ENCODE measurements at regions not wholly inside any gene's neighbourhood (a gene's known extent, or its start where the extent isn't known, plus 50 kb on each side); places are given as distances from the start of the nearest gene placed in this dataset.

DNA sequence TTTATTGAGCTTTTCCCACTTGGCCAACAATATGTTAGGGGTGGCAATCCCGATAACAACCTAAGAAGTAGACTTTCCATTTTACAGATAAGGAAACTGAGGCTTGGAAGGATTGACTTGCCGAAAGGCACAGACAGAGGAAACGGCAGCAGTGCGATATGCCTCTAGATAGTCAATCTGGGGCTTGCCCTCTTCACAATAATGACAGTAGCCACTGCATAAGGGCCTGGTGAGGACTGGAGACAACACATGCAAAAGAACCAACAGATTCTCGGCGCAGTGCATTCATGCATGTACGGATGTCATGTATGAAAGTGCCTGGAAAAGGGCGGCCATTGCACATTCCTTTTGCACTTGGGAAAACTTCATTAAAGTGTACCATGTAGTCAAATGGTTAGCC is 811.2 kb downstream of the RNF144A start:
- Histone ChIP-seq H3K4me1 (ENCODE audit: control insufficient read depth, insufficient read depth, low read length) (no peaks in the 10 kb centered on the region), H3K9me3 (ENCODE audit: control insufficient read depth, insufficient read depth, low read length) (no peaks in the 10 kb centered on the region), H3K36me3 (ENCODE audit: control insufficient read depth, insufficient read depth, low read length) (no peaks in the 10 kb centered on the region), H3K4me3 (ENCODE audit: low read depth, low read length) (no peak overlapping the region), H3K9ac (ENCODE audit: low read depth, low read length) (no peak overlapping the region), H3K27me3 (ENCODE audit: control insufficient read depth, insufficient read depth, low read length) (no peaks in the 10 kb centered on the region)

DNA sequence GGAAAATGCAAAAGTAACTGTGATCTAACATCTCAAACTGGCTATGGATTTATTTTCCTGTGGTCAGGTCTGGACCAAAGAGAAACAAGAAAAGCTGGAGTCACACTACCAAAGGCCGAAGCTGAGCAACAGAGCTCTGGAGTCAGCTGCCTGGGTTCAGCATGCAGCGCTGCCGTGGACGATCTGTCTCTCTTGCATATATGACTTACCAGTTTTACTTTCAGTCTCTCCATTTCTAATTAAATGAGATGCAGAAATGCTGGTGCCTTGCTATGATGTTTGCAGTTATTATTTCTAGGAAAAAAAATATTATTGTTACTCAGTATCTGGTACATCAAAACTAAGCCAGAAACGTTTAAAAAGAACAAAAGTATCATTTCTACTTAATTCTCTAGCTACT is 813.2 kb downstream of the RNF144A start:
- Histone ChIP-seq H3K9ac (ENCODE audit: low read depth, low read length) (no peak overlapping the region), H3K4me1 (ENCODE audit: control insufficient read depth, insufficient read depth, low read length) (no peaks in the 10 kb centered on the region), H3K36me3 (ENCODE audit: control insufficient read depth, insufficient read depth, low read length) (no peaks in the 10 kb centered on the region), H3K9me3 (ENCODE audit: control insufficient read depth, insufficient read depth, low read length) (no peaks in the 10 kb centered on the region), H3K27me3 (ENCODE audit: control insufficient read depth, insufficient read depth, low read length) (no peaks in the 10 kb centered on the region), H3K4me3 (ENCODE audit: low read depth, low read length) (no peak overlapping the region)

DNA sequence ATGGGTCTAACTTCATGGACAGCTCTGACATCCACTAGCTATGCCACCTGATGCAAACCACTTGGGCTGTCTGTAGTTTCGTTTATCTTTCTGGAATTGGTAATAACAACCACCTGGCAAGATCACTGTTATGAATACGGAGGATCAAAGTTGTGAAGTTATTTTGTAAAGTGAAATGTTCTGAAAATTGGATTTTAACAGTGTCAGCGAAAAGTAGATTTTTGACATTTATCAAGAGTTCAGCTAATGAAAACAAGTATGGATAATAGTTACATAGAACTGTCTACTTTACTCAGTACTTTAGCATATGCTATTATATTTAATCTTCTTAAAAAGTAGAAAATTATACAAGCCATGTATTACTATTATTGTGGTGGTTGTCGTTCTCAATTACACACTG is 813.8 kb downstream of the RNF144A start:
- Histone ChIP-seq H3K27me3 (ENCODE audit: control insufficient read depth, insufficient read depth, low read length) (no peaks in the 10 kb centered on the region), H3K4me3 (ENCODE audit: low read depth, low read length) (no peak overlapping the region), H3K36me3 (ENCODE audit: control insufficient read depth, insufficient read depth, low read length) (no peaks in the 10 kb centered on the region), H3K9ac (ENCODE audit: low read depth, low read length) (no peak overlapping the region), H3K9me3 (ENCODE audit: control insufficient read depth, insufficient read depth, low read length) (no peaks in the 10 kb centered on the region), H3K4me1 (ENCODE audit: control insufficient read depth, insufficient read depth, low read length) (no peaks in the 10 kb centered on the region)

DNA sequence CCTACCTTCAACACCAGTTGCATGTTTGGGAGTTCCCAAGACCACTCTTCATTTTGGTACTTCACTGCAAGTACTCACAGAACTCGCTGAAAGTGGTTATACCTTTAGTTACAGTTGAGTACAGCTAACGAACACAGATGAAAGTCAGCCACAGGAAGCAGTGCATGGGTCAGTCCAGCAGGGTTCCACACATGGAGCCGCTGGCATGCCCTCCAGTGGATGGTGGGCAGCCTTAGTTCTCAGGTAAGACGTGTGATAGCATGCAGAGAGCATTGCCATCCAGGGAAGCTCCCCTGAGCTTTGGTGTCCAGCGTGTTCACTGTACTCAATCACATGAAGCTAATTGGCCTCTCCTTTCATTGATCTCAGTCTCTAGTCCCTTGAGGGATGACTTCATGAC is 815.3 kb downstream of the RNF144A start:
- Histone ChIP-seq H3K9ac (ENCODE audit: low read depth, low read length) (no peak overlapping the region), H3K4me1 (ENCODE audit: control insufficient read depth, insufficient read depth, low read length) (no peaks in the 10 kb centered on the region), H3K27me3 (ENCODE audit: control insufficient read depth, insufficient read depth, low read length) (no peaks in the 10 kb centered on the region), H3K9me3 (ENCODE audit: control insufficient read depth, insufficient read depth, low read length) (no peaks in the 10 kb centered on the region), H3K36me3 (ENCODE audit: control insufficient read depth, insufficient read depth, low read length) (no peaks in the 10 kb centered on the region), H3K4me3 (ENCODE audit: low read depth, low read length) (no peak overlapping the region)

GRCh38 chr2:7736646-7737305 is 819.6 kb downstream of the RNF144A start:
- Histone ChIP-seq H3K27me3 (ENCODE audit: control insufficient read depth, insufficient read depth, low read length) (no peaks in the 10 kb centered on the region), H3K9ac (ENCODE audit: low read depth, low read length) (no peak overlapping the region), H3K4me1 (ENCODE audit: control insufficient read depth, insufficient read depth, low read length) (peaks cover 2% of the 10 kb centered on the region), H3K4me3 (ENCODE audit: low read depth, low read length) (no peak overlapping the region), H3K9me3 (ENCODE audit: control insufficient read depth, insufficient read depth, low read length) (no peaks in the 10 kb centered on the region), H3K36me3 (ENCODE audit: control insufficient read depth, insufficient read depth, low read length) (no peaks in the 10 kb centered on the region)

DNA sequence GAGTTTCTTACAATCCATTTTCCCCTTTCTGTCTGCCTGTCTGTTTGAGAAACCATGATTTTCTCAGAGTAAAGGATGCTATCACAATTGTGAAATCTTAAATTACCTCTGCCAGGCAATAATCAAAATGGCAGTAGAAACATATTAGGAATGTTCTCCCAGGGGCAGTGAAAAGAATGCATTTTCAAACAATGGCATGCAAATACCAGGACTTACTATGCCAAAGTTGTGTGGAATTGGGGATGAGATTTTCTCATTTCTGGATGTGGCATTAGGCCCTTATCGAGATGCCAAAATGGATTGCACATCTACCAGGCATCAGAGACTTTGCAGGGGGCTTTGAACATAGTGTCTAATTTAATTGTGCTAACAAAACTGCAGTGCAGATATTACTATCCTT is 821.4 kb downstream of the RNF144A start:
- H3K9me3 ChIP-seq (ENCODE audit: control insufficient read depth, insufficient read depth, low read length): no peaks in the 10 kb centered on the region
- no peak overlapping the region for H3K9ac ChIP-seq (ENCODE audit: low read depth, low read length)
- no peaks in the 10 kb centered on the region for H3K27me3 ChIP-seq (ENCODE audit: control insufficient read depth, insufficient read depth, low read length)
- H3K36me3 ChIP-seq (ENCODE audit: control insufficient read depth, insufficient read depth, low read length): no peaks in the 10 kb centered on the region
- H3K4me1 ChIP-seq (ENCODE audit: control insufficient read depth, insufficient read depth, low read length): peaks cover 2% of the 10 kb centered on the region
- no peak overlapping the region for H3K4me3 ChIP-seq (ENCODE audit: low read depth, low read length)

DNA sequence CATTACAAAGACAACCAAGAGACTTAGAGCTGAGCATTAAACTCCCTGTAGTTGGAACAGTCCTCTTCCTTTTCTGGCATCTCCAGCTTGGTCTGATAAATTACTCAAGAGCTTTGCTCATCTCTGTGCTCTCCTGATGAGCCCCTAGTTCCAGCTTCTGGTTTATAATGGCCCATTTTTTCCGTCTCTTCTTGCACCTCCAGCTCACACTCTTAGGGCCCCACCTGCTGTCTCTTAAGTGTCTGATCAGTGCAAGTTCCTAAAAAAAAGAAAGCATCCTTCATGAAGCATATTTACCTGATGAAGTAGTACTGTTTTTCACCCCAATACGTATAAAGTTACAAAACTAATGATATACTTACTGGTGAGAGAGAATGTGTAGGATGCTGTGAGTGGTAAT is 822.9 kb downstream of the RNF144A start:
- no peaks in the 10 kb centered on the region for H3K9me3 ChIP-seq (ENCODE audit: control insufficient read depth, insufficient read depth, low read length)
- H3K4me3 ChIP-seq (ENCODE audit: low read depth, low read length): no peak overlapping the region
- H3K36me3 ChIP-seq (ENCODE audit: control insufficient read depth, insufficient read depth, low read length): no peaks in the 10 kb centered on the region
- peaks cover 2% of the 10 kb centered on the region for H3K4me1 ChIP-seq (ENCODE audit: control insufficient read depth, insufficient read depth, low read length)
- no peaks in the 10 kb centered on the region for H3K27me3 ChIP-seq (ENCODE audit: control insufficient read depth, insufficient read depth, low read length)
- no peak overlapping the region for H3K9ac ChIP-seq (ENCODE audit: low read depth, low read length)

DNA sequence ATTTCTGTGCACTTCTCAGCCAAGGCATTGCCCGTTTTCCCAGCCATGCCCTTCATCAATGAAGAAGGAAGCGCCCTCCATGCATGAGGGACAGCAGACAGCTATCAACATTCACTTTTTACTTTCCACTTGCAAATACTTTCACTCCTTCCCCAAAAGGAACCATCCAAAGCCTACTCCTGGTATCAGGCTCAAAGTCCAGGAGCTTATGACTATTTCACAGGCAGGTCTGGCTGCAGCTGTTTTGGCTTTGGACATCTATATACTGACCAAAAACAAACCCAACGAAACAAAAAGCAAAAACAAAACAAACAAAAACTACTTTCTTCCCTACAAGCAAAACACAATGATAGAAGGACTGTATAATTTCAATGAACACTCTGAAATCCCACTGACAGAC is 825.1 kb downstream of the RNF144A start:
- Histone ChIP-seq H3K9ac (ENCODE audit: low read depth, low read length) (no peak overlapping the region), H3K27me3 (ENCODE audit: control insufficient read depth, insufficient read depth, low read length) (no peaks in the 10 kb centered on the region), H3K4me3 (ENCODE audit: low read depth, low read length) (no peak overlapping the region), H3K36me3 (ENCODE audit: control insufficient read depth, insufficient read depth, low read length) (no peaks in the 10 kb centered on the region), H3K9me3 (ENCODE audit: control insufficient read depth, insufficient read depth, low read length) (no peaks in the 10 kb centered on the region), H3K4me1 (ENCODE audit: control insufficient read depth, insufficient read depth, low read length) (peaks cover 2% of the 10 kb centered on the region)

DNA sequence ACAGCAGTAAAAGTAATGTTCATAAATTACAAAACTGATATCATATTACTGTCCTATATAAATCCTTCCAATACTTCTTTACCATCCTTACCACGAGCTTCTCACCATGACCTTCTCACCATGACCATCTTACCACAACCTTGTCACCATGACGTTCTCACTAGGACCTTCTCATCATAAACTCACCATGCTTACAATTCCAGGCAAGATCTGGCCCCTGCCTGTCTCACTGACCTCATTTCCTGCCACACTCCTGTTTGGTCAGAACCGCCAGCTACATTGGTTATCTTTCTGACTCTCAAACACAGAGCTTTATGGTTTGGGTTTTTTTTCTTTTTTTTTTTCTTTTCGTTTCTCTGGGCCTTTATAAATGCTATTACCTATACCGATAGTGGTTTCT is 827.6 kb downstream of the RNF144A start:
- H3K4me3 ChIP-seq (ENCODE audit: low read depth, low read length): no peak overlapping the region
- H3K9me3 ChIP-seq (ENCODE audit: control insufficient read depth, insufficient read depth, low read length): no peaks in the 10 kb centered on the region
- H3K9ac ChIP-seq (ENCODE audit: low read depth, low read length): no peak overlapping the region
- H3K4me1 ChIP-seq (ENCODE audit: control insufficient read depth, insufficient read depth, low read length): peaks cover 2% of the 10 kb centered on the region
- H3K36me3 ChIP-seq (ENCODE audit: control insufficient read depth, insufficient read depth, low read length): no peaks in the 10 kb centered on the region
- no peaks in the 10 kb centered on the region for H3K27me3 ChIP-seq (ENCODE audit: control insufficient read depth, insufficient read depth, low read length)

GRCh38 chr2:7745369-7745768 is 828.2 kb downstream of the RNF144A start:
- Histone ChIP-seq H3K36me3 (ENCODE audit: control insufficient read depth, insufficient read depth, low read length) (no peaks in the 10 kb centered on the region), H3K4me3 (ENCODE audit: low read depth, low read length) (no peak overlapping the region), H3K4me1 (ENCODE audit: control insufficient read depth, insufficient read depth, low read length) (no peaks in the 10 kb centered on the region), H3K9me3 (ENCODE audit: control insufficient read depth, insufficient read depth, low read length) (no peaks in the 10 kb centered on the region), H3K27me3 (ENCODE audit: control insufficient read depth, insufficient read depth, low read length) (no peaks in the 10 kb centered on the region), H3K9ac (ENCODE audit: low read depth, low read length) (no peak overlapping the region)

DNA sequence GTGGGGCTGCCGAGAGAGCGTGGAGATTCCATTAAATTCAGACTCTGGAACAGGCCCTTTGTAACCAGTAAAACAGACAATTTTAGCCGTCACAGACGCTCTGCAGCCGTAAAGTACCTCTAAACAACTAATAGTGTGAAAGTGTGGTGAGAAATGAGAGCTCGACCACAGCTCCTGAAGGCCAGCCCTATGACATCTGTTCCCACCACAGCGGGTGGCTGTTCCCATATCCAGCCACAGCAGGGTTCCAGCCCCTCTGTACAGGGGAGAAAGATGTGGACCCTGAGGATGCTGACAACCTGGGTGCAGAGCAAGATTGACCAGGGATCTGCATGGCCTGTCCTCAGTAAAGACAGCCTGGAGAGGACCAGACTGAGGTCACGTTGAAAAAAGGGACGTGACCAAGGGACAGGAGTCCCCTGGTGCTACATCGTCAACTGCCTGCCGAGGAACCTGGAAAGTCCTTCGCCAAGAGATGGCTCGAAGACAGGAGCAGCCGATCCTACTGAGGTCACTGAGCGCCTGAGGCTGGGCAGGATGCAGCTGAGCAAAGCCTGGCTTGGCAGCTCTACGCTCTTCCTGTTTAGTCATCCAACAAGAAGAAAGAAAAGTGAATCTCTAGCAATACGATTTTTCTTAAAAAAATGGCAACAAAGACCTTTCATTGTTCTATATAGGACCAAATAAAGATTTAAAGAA is 831.7 kb downstream of the RNF144A start:
- no peaks in the 10 kb centered on the region for H3K9me3 ChIP-seq (ENCODE audit: control insufficient read depth, insufficient read depth, low read length)
- no peaks in the 10 kb centered on the region for H3K27me3 ChIP-seq (ENCODE audit: control insufficient read depth, insufficient read depth, low read length)
- no peak overlapping the region for H3K9ac ChIP-seq (ENCODE audit: low read depth, low read length)
- no peak overlapping the region for H3K4me3 ChIP-seq (ENCODE audit: low read depth, low read length)
- H3K4me1 ChIP-seq (ENCODE audit: control insufficient read depth, insufficient read depth, low read length): no peaks in the 10 kb centered on the region
- H3K36me3 ChIP-seq (ENCODE audit: control insufficient read depth, insufficient read depth, low read length): no peaks in the 10 kb centered on the region

DNA sequence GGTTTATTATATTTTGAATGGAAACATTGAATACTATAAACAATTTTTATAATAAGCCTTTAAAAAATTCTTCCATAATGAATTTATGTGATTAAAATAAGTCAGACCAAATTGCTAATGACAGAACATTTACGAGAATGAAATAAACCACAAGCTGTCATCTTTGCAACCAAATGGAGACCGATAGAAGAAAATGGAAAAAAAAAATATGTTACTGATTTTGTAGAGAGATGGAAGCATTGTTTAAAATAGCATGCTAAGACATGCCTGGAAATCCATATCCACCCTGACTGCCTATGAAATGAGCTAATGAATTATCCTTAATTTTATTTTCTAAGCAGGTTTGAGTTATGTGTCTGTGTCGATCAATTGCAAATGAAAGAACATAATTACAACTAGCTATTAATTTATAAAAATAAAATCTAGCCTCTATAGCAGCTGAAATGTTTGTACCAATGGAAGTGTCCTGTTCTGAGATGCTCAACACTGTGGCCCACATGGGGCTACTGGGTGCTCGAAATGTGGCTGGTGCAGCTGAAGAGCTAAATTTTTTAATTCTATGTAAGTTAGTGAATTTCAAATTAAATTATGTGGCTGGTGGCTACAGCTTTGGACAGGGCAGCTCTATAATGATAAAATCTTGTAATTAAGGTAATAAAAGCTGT is 832.8 kb downstream of the RNF144A start:
- Histone ChIP-seq H3K9ac (ENCODE audit: low read depth, low read length) (no peak overlapping the region), H3K36me3 (ENCODE audit: control insufficient read depth, insufficient read depth, low read length) (no peaks in the 10 kb centered on the region), H3K4me3 (ENCODE audit: low read depth, low read length) (no peak overlapping the region), H3K9me3 (ENCODE audit: control insufficient read depth, insufficient read depth, low read length) (no peaks in the 10 kb centered on the region), H3K4me1 (ENCODE audit: control insufficient read depth, insufficient read depth, low read length) (no peaks in the 10 kb centered on the region), H3K27me3 (ENCODE audit: control insufficient read depth, insufficient read depth, low read length) (no peaks in the 10 kb centered on the region)
